Panc1 (cell line): ENCODE measurements at regions not wholly inside any gene's neighbourhood (a gene's known extent, or its start where the extent isn't known, plus 50 kb on each side); places are given as distances from the start of the nearest gene placed in this dataset.

Experiments
- ATAC-seq: fragments of 200-7000 bp; cut with Tn5 transposase; 2 replicates; pipeline ENCODE4 v1.9.1; 2020; ENCODE audit warnings: mild to moderate bottlenecking, moderate library complexity
- BruUV-seq: library from RNA; stranded (reverse); fragments of 400-500 nt; replicated peaks from 2 replicates; lab custom pipeline; 2021; lab: Mats Ljungman, UMichigan
- CTCF ChIA-PET: fragments of 300-600 bp; sonication (Branson Sonifier 250); formaldehyde crosslinking; loops from one replicate; lab custom pipeline; 2022; ENCODE audit warnings: antibody characterized with exemption; lab: Charles Lee
- POLR2A ChIA-PET: fragments of 300-600 bp; sonication (Branson Sonifier 250); formaldehyde crosslinking; loops from one replicate; lab custom pipeline; 2022; ENCODE audit warnings: antibody characterized with exemption; lab: Charles Lee
- DNase-seq: peaks from one replicate; pipeline ENCODE4 v3.0.0-alpha.2; 2010; ENCODE audit warnings: low read depth, low spot score
- H3K27ac ChIP-seq: 2 replicates; pipeline ENCODE4 v1.5.1; 2011; ENCODE audit warnings: mild to moderate bottlenecking, low read length, inconsistent platforms
- H3K27me3 ChIP-seq: fragments of 200-500 bp; sonication (Bioruptor generic); 2 replicates; pipeline ENCODE4 v1.6.0; 2014; ENCODE audit warnings: low read length, inconsistent platforms; ENCODE audit not compliant: control insufficient read depth, insufficient read depth
- H3K36me3 ChIP-seq: fragments of 200-500 bp; sonication (Bioruptor generic); 2 replicates; pipeline ENCODE4 v1.5.1; 2014; ENCODE audit warnings: inconsistent platforms, mild to moderate bottlenecking, low read length, moderate library complexity; ENCODE audit not compliant: control insufficient read depth, insufficient read depth
- H3K4me1 ChIP-seq: 2 replicates; pipeline ENCODE4 v1.5.1; 2011; ENCODE audit warnings: inconsistent platforms, mild to moderate bottlenecking, low read length, moderate library complexity; ENCODE audit not compliant: control insufficient read depth, insufficient read depth
- H3K4me3 ChIP-seq, 2 experiments: 2 replicates each; pipeline ENCODE4 v1.5.1; 2011 to 2012; ENCODE audit warnings: low read depth in 2 of 2, low read length in 2 of 2, mild to moderate bottlenecking in 2 of 2, inconsistent platforms in 1 of 2, moderate library complexity in 1 of 2
- H3K9me3 ChIP-seq: fragments of 200-500 bp; sonication (Bioruptor generic); 2 replicates; pipeline ENCODE4 v1.5.1; 2014; ENCODE audit warnings: low read depth, mild to moderate bottlenecking, inconsistent platforms, low read length, moderate library complexity; ENCODE audit not compliant: control insufficient read depth, insufficient read depth
- CTCF ChIP-seq: fragments of 450-650 bp; IDR thresholded peaks from 2 replicates; pipeline ENCODE4 v1.5.1; 2017; ENCODE audit warnings: mild to moderate bottlenecking
- POLR2AphosphoS5 ChIP-seq: IDR thresholded peaks from 2 replicates; pipeline ENCODE4 v1.6.1; 2012; ENCODE audit warnings: mild to moderate bottlenecking, low read depth, low read length, moderate library complexity
- REST ChIP-seq, 2 experiments: IDR thresholded peaks; 2 replicates each; pipeline ENCODE4 v1.6.1; 2011 to 2012; ENCODE audit warnings: low read depth in 2 of 2, control low read depth in 1 of 2, low read length in 1 of 2, mild to moderate bottlenecking in 1 of 2, moderate library complexity in 1 of 2; ENCODE audit not compliant: insufficient read depth in 1 of 2
- SIN3A ChIP-seq: IDR thresholded peaks from 2 replicates; pipeline ENCODE4 v1.6.1; 2012; ENCODE audit warnings: low read depth, mild to moderate bottlenecking, low read length, moderate library complexity, borderline replicate concordance; ENCODE audit not compliant: insufficient read depth
- TCF7L2 ChIP-seq: IDR thresholded peaks from 2 replicates; pipeline ENCODE4 v1.6.1; 2011; ENCODE audit warnings: mild to moderate bottlenecking, low read depth, low read length, inconsistent platforms
- in situ Hi-C: cut with HindIII; loops from 2 replicates; pipeline ENCODE4 v1.10.0; 2016; ENCODE audit warnings: low sequenced_read_pairs, low pct_unique_long_range_greater_than_20kb
- intact Hi-C: fragments of 100-400 bp; cut with micrococcal nuclease; formaldehyde crosslinking; loops from one replicate; pipeline ENCODE4 v1.10.0; 2022; ENCODE audit not compliant: unreplicated experiment

GRCh38 chr3:95172164-95172943 lies 1109.5 kb downstream of the NSUN3 start:
- Histone ChIP-seq H3K4me3 (no peak overlapping the region), H3K4me1 (no peaks in the 10 kb centered on the region), H3K9me3 (no peaks in the 10 kb centered on the region; the same call in 1 of the 2 replicates), H3K27ac (no peak overlapping the region), H3K36me3 (no peaks in the 10 kb centered on the region), H3K27me3 (no peaks in the 10 kb centered on the region)
- TF ChIP-seq POLR2AphosphoS5 (no peak), REST (IDR thresholded peaks at IDR 0.05; ENCODE audit: insufficient read depth in 1 of 2, low read depth in 2 of 2, low read length in 1 of 2) (no peak), TCF7L2 (no peak), SIN3A (no peak), CTCF (no peak)
- no peak for DNase-seq
- ChIA-PET CTCF (no interaction called here), POLR2A (no interaction called here)
- no TSS peak for BruUV-seq
- ATAC-seq, result no peak
- in situ Hi-C loops (no loop called here), intact Hi-C loops (no loop called here)

- Histone ChIP-seq H3K9me3 (no peaks in the 10 kb centered on the region; the same call in 1 of the 2 replicates), H3K27ac (no peak overlapping the region), H3K27me3 (no peaks in the 10 kb centered on the region), H3K36me3 (no peaks in the 10 kb centered on the region), H3K4me3 (no peak overlapping the region), H3K4me1 (no peaks in the 10 kb centered on the region)
- ChIA-PET CTCF (no interaction called here), POLR2A (no interaction called here)
- ATAC-seq (no peak), DNase-seq (no peak)
- intact Hi-C loops (no loop called here), in situ Hi-C loops (no loop called here)
- TF ChIP-seq TCF7L2 (no peak), SIN3A (no peak), REST (IDR thresholded peaks at IDR 0.05; ENCODE audit: insufficient read depth in 1 of 2, low read depth in 2 of 2, low read length in 1 of 2) (no peak), POLR2AphosphoS5 (no peak), CTCF (no peak)
- no TSS peak for BruUV-seq
Measured at GRCh38 chr3:95177096-95177495, 1114.2 kb downstream of the NSUN3 start.
